B cell (primary cell): ENCODE measurements at regions not wholly inside any gene's neighbourhood (a gene's known extent, or its start where the extent isn't known, plus 50 kb on each side); places are given as distances from the start of the nearest gene placed in this dataset.

Experiments used
- ATAC-seq: fragments of 200-7000 bp; cut with Tn5 transposase; one replicate; pipeline ENCODE4 v1.10.0; 2021; ENCODE audit warnings: low read depth, mild to moderate bottlenecking, moderate number of reproducible peaks, moderate library complexity
- CTCF ChIA-PET: fragments of 350-600 bp; sonication (Branson Sonifier 250); formaldehyde crosslinking; loops from one replicate; lab custom pipeline; 2021; ENCODE audit warnings: antibody characterized with exemption, inconsistent platforms; lab: Charles Lee
- POLR2A ChIA-PET: fragments of 350-600 bp; sonication (Branson Sonifier 250); formaldehyde crosslinking; loops from one replicate; lab custom pipeline; 2021; ENCODE audit warnings: antibody characterized with exemption; lab: Charles Lee
- DNase-seq: peaks from one replicate; pipeline ENCODE4 v3.0.0; 2013
- H2AFZ ChIP-seq: 2 replicates; pipeline ENCODE4 v1.6.1; 2012; ENCODE audit warnings: mild to moderate bottlenecking, low read depth, low read length; ENCODE audit not compliant: insufficient read depth, poor library complexity, severe bottlenecking
- H3K27ac ChIP-seq, 2 donors: 1 replicate in 1 of 2; 2 replicates in 1 of 2; pipeline ENCODE4 v1.5.1; 2012 to 2013; ENCODE audit warnings: low read length in 2 of 2, mild to moderate bottlenecking in 2 of 2, moderate library complexity in 1 of 2
- H3K27me3 ChIP-seq, 4 experiments: fragments of 200-600 bp in 1 of 4; sonication (generic) in 1 of 4; replicated peaks in 1 of 4; 1 replicate in 2 of 4; 2 replicates in 2 of 4; pipeline versions ENCODE4 v1.6.1 to v1.7.0; 2013 to 2016; ENCODE audit warnings: low read length in 3 of 4, mild to moderate bottlenecking in 2 of 4, mixed read lengths in 1 of 4, moderate library complexity in 1 of 4; ENCODE audit not compliant: insufficient read depth in 4 of 4, control insufficient read depth in 3 of 4; ENCODE audit errors: control extremely low read depth in 1 of 4
- H3K36me3 ChIP-seq, 2 experiments: replicated peaks in 1 of 2; 1 replicate in 1 of 2; 2 replicates in 1 of 2; pipeline versions ENCODE4 v1.6.1 to v1.7.1; 2013; ENCODE audit warnings: low read length in 1 of 2; ENCODE audit not compliant: insufficient read depth in 2 of 2, control insufficient read depth in 1 of 2; ENCODE audit errors: control extremely low read depth in 1 of 2, extremely low read depth in 1 of 2
- H3K4me1 ChIP-seq, 2 donors: fragments of 200-600 bp in 1 of 2; sonication (generic) in 1 of 2; 1 replicate in 1 of 2; 2 replicates in 1 of 2; pipeline versions ENCODE4 v1.5.1 to v1.6.1; 2013 to 2017; ENCODE audit warnings: low read length in 2 of 2; ENCODE audit not compliant: control insufficient read depth in 2 of 2, insufficient read depth in 2 of 2
- H3K4me2 ChIP-seq: replicated peaks from 2 replicates; pipeline ENCODE3; 2012; ENCODE audit warnings: mild to moderate bottlenecking, low read depth, low read length; ENCODE audit not compliant: poor library complexity, severe bottlenecking
- H3K4me3 ChIP-seq, 5 experiments: fragments of 200-600 bp in 1 of 5; sonication (generic) in 1 of 5; 1 replicate in 3 of 5; 2 replicates in 2 of 5; pipeline versions ENCODE4 v1.5.1 to v1.7.0; 2011 to 2016; ENCODE audit warnings: low read length in 4 of 5, mild to moderate bottlenecking in 4 of 5, low read depth in 2 of 5, control low read depth in 1 of 5, moderate library complexity in 1 of 5; ENCODE audit not compliant: insufficient read depth in 1 of 5; ENCODE audit errors: control extremely low read depth in 1 of 5, extremely low read depth in 1 of 5
- H3K79me2 ChIP-seq: fragments of 200-600 bp; sonication (generic); one replicate; pipeline ENCODE4 v1.6.0; 2016; ENCODE audit warnings: low read length; ENCODE audit not compliant: control insufficient read depth, insufficient read depth
- H3K9ac ChIP-seq: fragments of 200-600 bp; sonication (generic); 2 replicates; pipeline ENCODE4 v1.6.1; 2017; ENCODE audit warnings: mild to moderate bottlenecking, low read length, moderate library complexity
- H3K9me3 ChIP-seq, 3 donors: one replicate each; pipeline versions ENCODE4 v1.6.1 to v1.7.1; 2013; ENCODE audit warnings: low read length in 2 of 3; ENCODE audit not compliant: control insufficient read depth in 2 of 3, insufficient read depth in 1 of 3; ENCODE audit errors: control extremely low read depth in 1 of 3
- H4K20me1 ChIP-seq: 2 replicates; pipeline ENCODE4 v1.6.0; 2012; ENCODE audit warnings: mild to moderate bottlenecking, low read length; ENCODE audit not compliant: insufficient read depth, control insufficient read depth, poor library complexity, severe bottlenecking
- H3K27ac Mint-ChIP-seq: one replicate; pipeline ENCODE4 v1.8.0; 2021; ENCODE audit warnings: mixed read lengths
- H3K27me3 Mint-ChIP-seq: one replicate; pipeline ENCODE4 v1.8.0; 2021; ENCODE audit warnings: mixed read lengths
- H3K4me1 Mint-ChIP-seq: one replicate; pipeline ENCODE4 v1.8.0; 2021; ENCODE audit warnings: mixed read lengths
- H3K4me3 Mint-ChIP-seq: one replicate; pipeline ENCODE4 v1.8.0; 2021; ENCODE audit warnings: mixed read lengths
- H3K9me3 Mint-ChIP-seq: one replicate; pipeline ENCODE4 v1.8.0; 2022; ENCODE audit warnings: mixed read lengths; ENCODE audit not compliant: insufficient read depth
- EZH2 ChIP-seq: IDR thresholded peaks from 2 replicates; pipeline ENCODE4 v1.6.1; 2012; ENCODE audit warnings: borderline replicate concordance, low read depth, mild to moderate bottlenecking, moderate library complexity, low read length; ENCODE audit not compliant: insufficient read depth, poor library complexity, severe bottlenecking
- WGBS: methylation state at CpG from one replicate; pipeline ENCODE4 v1.1.5; 2013; ENCODE audit warnings: missing lambda C conversion rate; ENCODE audit not compliant: insufficient coverage; 5-methylcytosine and 5-hydroxymethylcytosine counted together
- intact Hi-C: fragments of 100-400 bp; cut with micrococcal nuclease; formaldehyde crosslinking; loops from one replicate; pipeline ENCODE4 v1.10.0; 2022
- TF ChIP-seq, protein P1 (sequence below): fragments of 200-600 bp; IDR thresholded peaks from one replicate; pipeline ENCODE4 v1.8.0; 2022; ENCODE audit warnings: antibody characterized with exemption, mild to moderate bottlenecking

DNA sequence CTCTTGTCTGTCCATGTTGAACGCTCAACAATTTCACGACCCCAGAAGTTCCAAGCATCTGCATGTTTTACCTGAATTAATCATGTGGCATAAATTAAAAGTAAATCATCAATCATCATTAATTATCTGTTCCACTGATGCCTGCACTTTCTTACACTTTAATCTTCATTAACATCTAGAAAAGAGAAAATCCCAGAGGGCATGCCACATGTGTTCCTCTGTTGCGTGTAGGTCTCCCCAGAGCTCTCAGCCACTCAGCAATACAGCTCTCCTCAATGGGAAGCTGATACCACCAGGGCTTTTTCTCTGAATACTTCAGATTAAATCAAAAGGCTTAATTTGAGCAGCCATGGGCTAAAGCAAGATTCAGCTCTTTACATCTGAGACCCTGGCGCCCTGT is 722.4 kb upstream of the TENM3 start:
- Mint-ChIP-seq H3K9me3 (peaks cover 2% of the 10 kb centered on the region), H3K27ac (no peak overlapping the region), H3K4me3 (no peak overlapping the region), H3K27me3 (no peaks in the 10 kb centered on the region), H3K4me1 (no peaks in the 10 kb centered on the region)
- no peak for ATAC-seq
- Histone ChIP-seq H3K4me3 (no peak overlapping the region), H3K27me3 (no peaks in the 10 kb centered on the region), H3K4me1 (no peaks in the 10 kb centered on the region), H3K27ac (no peak overlapping the region), H3K9ac (no peak overlapping the region), H4K20me1 (no peaks in the 10 kb centered on the region), H3K79me2 (no peaks in the 10 kb centered on the region), H3K4me2 (no peak overlapping the region), H3K9me3 (peaks cover 0 to 6% (median 0%) of the 10 kb centered on the region in 3 donors), H3K36me3 (no peaks in the 10 kb centered on the region), H2AFZ (no peak overlapping the region)
- ChIA-PET CTCF (no interaction called here), POLR2A (no interaction called here)
- 100% methylated on average over 2 of the region's 4 CpGs for WGBS
- TF ChIP-seq, protein P1, sequence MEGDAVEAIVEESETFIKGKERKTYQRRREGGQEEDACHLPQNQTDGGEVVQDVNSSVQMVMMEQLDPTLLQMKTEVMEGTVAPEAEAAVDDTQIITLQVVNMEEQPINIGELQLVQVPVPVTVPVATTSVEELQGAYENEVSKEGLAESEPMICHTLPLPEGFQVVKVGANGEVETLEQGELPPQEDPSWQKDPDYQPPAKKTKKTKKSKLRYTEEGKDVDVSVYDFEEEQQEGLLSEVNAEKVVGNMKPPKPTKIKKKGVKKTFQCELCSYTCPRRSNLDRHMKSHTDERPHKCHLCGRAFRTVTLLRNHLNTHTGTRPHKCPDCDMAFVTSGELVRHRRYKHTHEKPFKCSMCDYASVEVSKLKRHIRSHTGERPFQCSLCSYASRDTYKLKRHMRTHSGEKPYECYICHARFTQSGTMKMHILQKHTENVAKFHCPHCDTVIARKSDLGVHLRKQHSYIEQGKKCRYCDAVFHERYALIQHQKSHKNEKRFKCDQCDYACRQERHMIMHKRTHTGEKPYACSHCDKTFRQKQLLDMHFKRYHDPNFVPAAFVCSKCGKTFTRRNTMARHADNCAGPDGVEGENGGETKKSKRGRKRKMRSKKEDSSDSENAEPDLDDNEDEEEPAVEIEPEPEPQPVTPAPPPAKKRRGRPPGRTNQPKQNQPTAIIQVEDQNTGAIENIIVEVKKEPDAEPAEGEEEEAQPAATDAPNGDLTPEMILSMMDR: no peak
- TF ChIP-seq EZH2: no peak
- intact Hi-C loops: no loop called here
- DNase-seq: no peak

DNA sequence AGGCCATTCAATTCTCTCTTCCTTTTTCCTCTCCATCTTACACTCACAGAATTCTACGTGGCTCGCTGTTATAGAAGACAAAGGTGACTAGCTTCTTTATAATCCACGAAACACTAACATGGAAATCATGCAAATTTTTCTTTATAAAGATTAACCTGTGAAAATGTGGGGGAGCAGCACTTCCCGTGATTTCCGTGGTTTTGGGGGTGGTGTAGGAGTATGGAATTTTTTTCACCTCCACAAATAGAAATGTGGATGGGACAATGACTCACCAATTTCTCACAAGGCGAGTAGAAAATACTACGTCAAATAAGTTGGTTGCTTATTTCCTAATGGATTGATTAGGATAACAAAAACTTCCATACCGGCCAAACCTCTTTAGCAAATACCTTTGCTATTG is 719.2 kb upstream of the TENM3 start:
- WGBS: no CpG with 5 or more reads among the region's 8 CpGs
- H4K20me1 ChIP-seq: no peaks in the 10 kb centered on the region
- no peak overlapping the region for H2AFZ ChIP-seq
- no peaks in the 10 kb centered on the region for H3K27me3 ChIP-seq
- no peaks in the 10 kb centered on the region for H3K4me1 Mint-ChIP-seq
- no peaks in the 10 kb centered on the region for H3K27me3 Mint-ChIP-seq
- peaks cover 0 to 3% (median 0%) of the 10 kb centered on the region in 3 donors for H3K9me3 ChIP-seq
- no peak overlapping the region for H3K4me2 ChIP-seq
- no peaks in the 10 kb centered on the region for H3K79me2 ChIP-seq
- no peak overlapping the region for H3K27ac Mint-ChIP-seq
- H3K27ac ChIP-seq: no peak overlapping the region
- TF ChIP-seq, protein P1: no peak
- no peak for TF ChIP-seq EZH2
- no peak overlapping the region for H3K4me3 ChIP-seq
- CTCF ChIA-PET: no interaction called here
- no peak for ATAC-seq
- H3K4me3 Mint-ChIP-seq: no peak overlapping the region
- intact Hi-C loops: no loop called here
- no peaks in the 10 kb centered on the region for H3K36me3 ChIP-seq
- POLR2A ChIA-PET: no interaction called here
- no peaks in the 10 kb centered on the region for H3K4me1 ChIP-seq
- no peak for DNase-seq
- H3K9ac ChIP-seq: no peak overlapping the region
- H3K9me3 Mint-ChIP-seq: no peaks in the 10 kb centered on the region
